Muscle layer of colon (tissue), 2 donors: ENCODE measurements at regions not wholly inside any gene's neighbourhood (a gene's known extent, or its start where the extent isn't known, plus 50 kb on each side); places are given as distances from the start of the nearest gene placed in this dataset.

Source experiments
- H3K27ac ChIP-seq: one replicate; pipeline ENCODE4 v1.7.0; 2013; ENCODE audit warnings: low read depth, mild to moderate bottlenecking, low read length, moderate library complexity
- H3K27me3 ChIP-seq, 2 donors: one replicate each; pipeline ENCODE4 v1.7.0; 2013; ENCODE audit warnings: low read length in 2 of 2, mild to moderate bottlenecking in 2 of 2; ENCODE audit not compliant: insufficient read depth in 2 of 2, control insufficient read depth in 1 of 2
- H3K36me3 ChIP-seq: one replicate; pipeline ENCODE4 v1.7.0; 2013; ENCODE audit warnings: mild to moderate bottlenecking, low read length; ENCODE audit not compliant: insufficient read depth
- H3K4me1 ChIP-seq: one replicate; pipeline ENCODE4 v1.7.0; 2013; ENCODE audit warnings: mild to moderate bottlenecking, low read length; ENCODE audit not compliant: insufficient read depth
- H3K4me3 ChIP-seq, 2 donors: one replicate each; pipeline ENCODE4 v1.7.0; 2013; ENCODE audit warnings: low read length in 2 of 2, low read depth in 1 of 2, mild to moderate bottlenecking in 1 of 2, moderate library complexity in 1 of 2
- H3K9ac ChIP-seq: one replicate; pipeline ENCODE4 v1.7.0; 2013; ENCODE audit warnings: low read length
- H3K9me3 ChIP-seq: one replicate; pipeline ENCODE4 v1.7.0; 2013; ENCODE audit warnings: mild to moderate bottlenecking, low read length
- donor health status: abdominal sarcoma.
- donor health status: Adenocarcinoma of cecum.

DNA sequence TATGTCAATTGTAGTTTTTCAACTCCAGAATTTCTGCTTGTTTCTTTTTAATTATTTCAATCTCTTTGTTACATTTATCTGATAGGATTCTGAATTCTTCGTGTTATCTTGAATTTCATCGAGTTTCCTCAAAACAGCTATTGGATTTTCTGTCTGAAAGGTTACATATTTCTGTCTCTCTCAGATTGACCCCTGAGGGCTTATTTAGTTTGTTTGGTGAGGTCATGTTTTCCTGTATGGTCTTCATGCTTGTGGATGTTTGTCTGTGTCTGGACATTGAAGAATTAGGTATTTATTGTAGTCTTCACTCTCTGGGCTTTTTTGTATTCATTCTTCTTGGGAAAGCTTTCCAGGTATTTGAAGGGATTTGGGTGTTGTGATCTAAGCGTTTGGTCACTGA is 85.6 kb downstream of the SNAPC1 start:
- Histone ChIP-seq H3K27me3 (no peaks in the 10 kb centered on the region), H3K4me1 (no peaks in the 10 kb centered on the region), H3K4me3 (no peak overlapping the region), H3K9me3 (no peaks in the 10 kb centered on the region), H3K27ac (no peak overlapping the region), H3K36me3 (no peaks in the 10 kb centered on the region), H3K9ac (no peak overlapping the region)

DNA sequence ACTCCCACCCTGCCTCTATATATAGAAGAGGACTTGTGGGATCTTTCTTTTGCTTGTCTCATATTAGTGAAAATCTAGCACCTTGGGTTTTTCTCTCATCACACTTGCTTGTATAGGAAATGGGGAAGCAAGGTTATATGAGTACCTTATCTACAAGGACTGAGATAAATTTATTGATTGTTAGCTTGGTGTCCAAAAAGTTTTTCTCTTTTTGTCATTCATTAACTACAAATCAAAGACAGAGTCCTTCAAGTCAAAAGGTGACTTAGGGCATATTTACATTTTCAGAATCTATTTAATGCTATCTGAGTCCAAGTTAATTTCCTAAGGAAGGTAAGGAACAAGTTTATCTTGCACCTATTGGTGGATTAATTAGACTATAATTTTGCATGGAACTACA is 92.7 kb downstream of the SNAPC1 start:
- Histone ChIP-seq H3K36me3 (no peaks in the 10 kb centered on the region), H3K27me3 (no peaks in the 10 kb centered on the region), H3K9ac (no peak overlapping the region), H3K9me3 (no peaks in the 10 kb centered on the region), H3K4me3 (no peak overlapping the region), H3K4me1 (no peaks in the 10 kb centered on the region), H3K27ac (no peak overlapping the region)

DNA sequence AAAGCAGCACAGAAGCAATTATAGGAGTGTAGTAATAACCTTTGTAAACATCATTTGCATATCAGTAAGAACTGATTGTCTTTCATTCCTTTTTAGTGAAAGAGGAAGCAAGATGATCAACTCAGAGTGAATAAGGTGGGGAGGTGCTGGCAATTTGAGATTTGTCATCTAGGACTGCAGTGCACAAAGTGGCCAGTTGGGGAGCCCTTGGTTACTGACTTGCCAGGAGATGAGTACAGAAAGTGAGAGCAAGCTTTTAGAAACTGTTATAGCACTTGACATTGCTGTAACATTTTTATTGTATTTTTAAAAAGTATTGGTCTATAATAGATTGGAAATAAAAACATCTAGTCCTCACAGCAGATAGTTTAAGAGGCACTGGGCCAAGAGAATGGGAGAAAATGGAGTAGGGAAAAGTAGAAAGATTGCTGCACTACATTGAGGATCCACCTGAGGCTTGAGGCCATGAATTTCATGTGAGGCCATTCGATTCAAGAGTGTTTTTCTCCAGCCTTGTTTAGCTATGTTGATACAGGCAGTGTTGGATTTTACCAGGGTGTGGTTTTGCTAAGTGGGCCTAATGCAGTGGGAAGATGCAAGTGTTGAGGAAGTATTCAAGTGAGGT is 98.2 kb downstream of the SNAPC1 start:
- H3K27me3 ChIP-seq: no peaks in the 10 kb centered on the region
- H3K36me3 ChIP-seq: no peaks in the 10 kb centered on the region
- H3K9me3 ChIP-seq: no peaks in the 10 kb centered on the region
- no peak overlapping the region for H3K9ac ChIP-seq
- H3K4me1 ChIP-seq: no peaks in the 10 kb centered on the region
- H3K27ac ChIP-seq: no peak overlapping the region
- H3K4me3 ChIP-seq: no peak overlapping the region

DNA sequence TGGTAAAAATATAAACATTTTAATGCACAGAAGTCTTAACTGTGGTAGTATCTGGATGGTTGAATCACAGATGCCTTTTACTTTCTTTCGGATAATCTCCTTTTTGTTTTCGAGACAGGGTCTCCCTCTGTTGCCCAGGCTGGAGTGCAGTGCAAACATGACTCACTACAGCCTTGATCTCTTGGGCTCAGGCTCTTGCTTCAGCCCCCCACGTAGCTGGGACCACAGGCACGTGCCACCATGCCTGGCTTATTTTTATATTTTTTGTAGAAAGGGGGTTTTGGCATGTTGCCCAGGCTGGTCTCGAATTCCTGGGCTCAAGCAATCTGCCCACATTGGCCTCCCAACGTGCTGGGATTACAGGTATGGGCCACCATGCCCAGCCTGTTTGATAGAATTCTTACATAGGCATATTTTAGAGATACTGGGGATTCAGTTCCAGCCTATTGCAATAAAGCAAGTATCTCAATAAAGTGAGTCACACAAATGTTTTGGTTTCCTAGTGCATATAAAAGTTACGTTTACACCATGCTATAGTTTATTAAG is 99.2 kb downstream of the SNAPC1 start:
- H3K9me3 ChIP-seq: no peaks in the 10 kb centered on the region
- H3K9ac ChIP-seq: no peak overlapping the region
- H3K36me3 ChIP-seq: no peaks in the 10 kb centered on the region
- H3K4me3 ChIP-seq: no peak overlapping the region
- H3K27ac ChIP-seq: no peak overlapping the region
- no peaks in the 10 kb centered on the region for H3K27me3 ChIP-seq
- no peaks in the 10 kb centered on the region for H3K4me1 ChIP-seq

DNA sequence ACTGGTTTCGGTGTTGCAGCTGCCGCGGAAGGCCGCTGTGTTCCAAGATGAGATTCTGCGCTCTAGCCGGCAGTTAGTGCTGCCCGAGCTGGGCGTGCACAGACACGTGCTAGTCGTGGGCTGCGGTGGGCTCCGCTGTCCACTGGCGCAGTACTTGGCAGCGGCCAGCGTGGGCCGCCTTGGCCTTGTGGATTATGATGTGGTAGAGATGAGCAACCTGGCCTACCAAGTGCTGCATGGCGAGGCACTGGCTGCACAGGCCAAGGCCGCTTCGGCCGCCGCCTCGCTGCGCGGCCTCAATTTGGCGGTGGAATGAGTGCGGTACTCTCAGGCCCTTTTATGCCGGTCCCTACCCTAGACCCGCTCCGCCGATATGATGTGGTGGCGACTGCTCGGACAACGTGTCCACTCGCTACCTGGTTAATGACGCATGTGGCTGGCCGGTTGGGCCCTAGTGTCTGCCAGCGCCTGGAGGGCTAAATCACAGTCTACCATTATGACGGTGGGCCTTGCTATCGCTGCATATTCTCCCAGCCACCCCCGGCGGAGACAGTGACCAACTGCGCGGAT is 102.2 kb downstream of the SNAPC1 start:
- no peak overlapping the region for H3K27ac ChIP-seq

DNA sequence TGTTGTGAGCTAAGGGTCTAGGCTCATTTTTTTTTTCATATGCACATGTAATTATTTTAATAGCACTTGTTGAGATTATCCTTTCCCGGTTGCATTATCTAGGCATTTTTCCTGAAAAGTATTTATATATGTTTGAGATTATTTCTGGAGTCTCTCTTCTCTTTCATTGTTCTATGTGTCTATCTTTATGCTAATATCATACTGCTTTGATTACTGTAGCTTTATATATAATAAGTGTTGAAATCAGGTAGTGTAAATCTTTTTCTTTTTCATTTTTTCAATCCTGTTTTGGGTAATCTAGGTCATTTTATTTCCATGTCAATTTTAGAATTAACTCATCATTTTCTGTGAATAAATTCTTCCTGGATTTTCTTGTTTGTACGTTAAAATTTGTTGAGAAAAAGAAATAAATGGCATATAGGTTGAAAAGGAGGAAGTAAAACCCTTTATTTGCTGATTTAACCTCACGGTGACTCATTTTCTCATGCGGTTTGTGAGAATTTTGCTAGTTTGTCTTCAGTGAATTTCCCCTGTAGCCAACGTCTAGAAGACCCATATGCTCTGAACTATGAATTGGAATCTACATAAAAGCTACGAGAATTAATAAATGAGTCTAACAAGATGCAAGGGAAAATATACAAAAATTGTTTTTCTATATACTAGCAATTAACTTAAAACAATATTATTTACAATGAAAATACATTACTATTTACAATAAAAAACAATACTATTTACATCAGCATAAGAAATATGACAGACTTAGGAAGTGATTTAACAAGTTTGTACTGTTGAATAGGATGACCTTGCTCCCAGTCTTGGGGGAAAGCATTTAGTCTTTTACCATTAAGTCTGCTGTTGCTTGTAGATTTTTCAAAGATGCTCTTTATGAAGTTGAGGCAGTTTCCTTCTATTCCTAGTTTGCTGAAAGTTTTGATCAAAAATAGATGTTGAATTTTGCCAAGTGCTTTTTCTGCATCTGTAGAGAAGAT is 105.0 kb downstream of the SNAPC1 start:
- Histone ChIP-seq H3K4me3 (no peak overlapping the region), H3K4me1 (no peaks in the 10 kb centered on the region), H3K27ac (no peak overlapping the region), H3K9me3 (no peaks in the 10 kb centered on the region), H3K27me3 (no peaks in the 10 kb centered on the region), H3K36me3 (no peaks in the 10 kb centered on the region), H3K9ac (no peak overlapping the region)

More for the DNA sequence above, 102.2 kb downstream of the SNAPC1 start:
- no peak overlapping the region for H3K9ac ChIP-seq
- H3K4me1 ChIP-seq: no peaks in the 10 kb centered on the region
- H3K27me3 ChIP-seq: no peaks in the 10 kb centered on the region
- H3K4me3 ChIP-seq: no peak overlapping the region
- H3K36me3 ChIP-seq: no peaks in the 10 kb centered on the region
- no peaks in the 10 kb centered on the region for H3K9me3 ChIP-seq

DNA sequence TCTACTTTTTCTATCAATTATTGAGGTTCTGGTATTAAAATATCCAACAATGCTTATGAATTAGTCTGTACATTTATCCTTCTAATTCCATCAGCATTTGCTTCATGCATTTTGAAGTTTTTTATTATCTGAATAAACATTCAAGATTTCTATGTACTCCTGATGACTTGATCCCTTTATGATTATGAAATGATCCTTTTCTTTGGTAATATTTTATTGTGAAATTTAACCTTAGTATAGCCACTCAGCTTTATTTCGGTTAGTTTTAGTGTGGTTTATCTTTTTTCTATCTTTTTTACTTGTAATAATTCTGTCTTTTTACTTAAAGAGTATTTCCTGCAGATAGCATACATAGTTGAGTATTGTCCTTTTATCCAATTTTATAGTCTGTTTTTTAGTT is 106.6 kb downstream of the SNAPC1 start:
- no peak overlapping the region for H3K27ac ChIP-seq
- no peaks in the 10 kb centered on the region for H3K9me3 ChIP-seq
- H3K9ac ChIP-seq: no peak overlapping the region
- H3K4me1 ChIP-seq: no peaks in the 10 kb centered on the region
- H3K27me3 ChIP-seq: no peaks in the 10 kb centered on the region
- H3K4me3 ChIP-seq: no peak overlapping the region
- no peaks in the 10 kb centered on the region for H3K36me3 ChIP-seq

DNA sequence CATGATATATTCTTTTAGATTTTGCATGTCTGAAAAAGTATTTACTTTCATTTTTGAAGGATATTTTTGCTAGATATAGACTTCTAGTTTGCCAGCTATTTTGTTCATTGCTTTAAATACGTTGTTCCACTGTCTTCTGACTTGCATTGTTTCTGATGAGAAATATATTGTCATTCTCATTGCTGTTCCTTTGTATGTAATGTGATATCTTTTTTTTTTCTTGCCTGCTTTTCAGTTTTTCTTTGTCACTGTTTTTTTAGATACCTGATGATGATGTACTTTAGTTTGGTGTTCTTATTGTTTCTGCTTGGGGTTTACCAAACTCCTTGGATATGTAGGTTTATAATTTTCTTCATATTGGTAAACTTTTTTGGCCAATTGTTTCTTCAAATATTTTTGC is 107.9 kb downstream of the SNAPC1 start:
- Histone ChIP-seq H3K36me3 (no peaks in the 10 kb centered on the region), H3K4me1 (no peaks in the 10 kb centered on the region), H3K4me3 (no peak overlapping the region), H3K27me3 (no peaks in the 10 kb centered on the region), H3K9me3 (no peaks in the 10 kb centered on the region), H3K9ac (no peak overlapping the region), H3K27ac (no peak overlapping the region)

DNA sequence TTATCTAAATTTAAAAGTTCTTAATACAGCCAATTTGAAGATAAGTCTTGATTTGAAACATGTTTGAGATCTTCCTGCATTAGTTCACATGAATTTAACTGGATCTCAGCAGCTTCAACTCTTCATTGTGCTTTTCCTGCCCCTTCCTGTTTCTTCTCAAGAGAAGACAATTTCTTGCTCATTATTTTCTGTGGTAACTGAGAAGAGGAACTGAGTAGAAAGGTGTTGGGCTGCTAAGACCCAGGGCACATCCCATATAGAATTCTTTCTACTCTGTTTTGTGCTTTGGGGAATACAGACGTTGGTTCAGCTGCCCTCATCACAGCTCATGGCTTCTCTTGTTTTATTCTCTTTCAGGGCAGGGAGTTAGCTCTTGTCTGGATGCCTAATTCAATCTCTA is 110.2 kb downstream of the SNAPC1 start:
- Histone ChIP-seq H3K9me3 (no peaks in the 10 kb centered on the region), H3K36me3 (no peaks in the 10 kb centered on the region), H3K4me1 (no peaks in the 10 kb centered on the region), H3K9ac (no peak overlapping the region), H3K27me3 (no peaks in the 10 kb centered on the region), H3K4me3 (no peak overlapping the region), H3K27ac (no peak overlapping the region)

DNA sequence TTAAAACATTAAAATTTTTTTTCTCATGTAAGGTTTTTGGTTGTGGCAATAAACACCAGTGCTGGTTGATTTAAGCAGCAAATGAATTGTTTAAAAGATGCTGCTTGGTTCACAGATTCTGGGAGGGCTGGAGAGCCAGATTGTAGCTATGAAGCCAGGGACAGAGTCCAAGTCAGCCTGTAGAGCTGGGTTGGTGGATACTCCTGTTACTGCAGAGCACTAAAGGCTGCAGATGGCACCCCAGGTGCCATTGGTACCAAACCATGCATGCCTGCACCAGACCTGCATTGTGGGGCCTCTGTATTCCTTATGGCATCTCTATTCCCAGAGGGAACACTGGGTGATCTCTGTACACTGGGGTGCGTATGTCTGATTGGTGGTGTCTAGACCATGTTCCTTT is 113.3 kb downstream of the SNAPC1 start:
- Histone ChIP-seq H3K4me1 (no peaks in the 10 kb centered on the region), H3K4me3 (no peak overlapping the region), H3K9me3 (no peaks in the 10 kb centered on the region), H3K27me3 (no peaks in the 10 kb centered on the region), H3K27ac (no peak overlapping the region), H3K9ac (no peak overlapping the region), H3K36me3 (no peaks in the 10 kb centered on the region)

DNA sequence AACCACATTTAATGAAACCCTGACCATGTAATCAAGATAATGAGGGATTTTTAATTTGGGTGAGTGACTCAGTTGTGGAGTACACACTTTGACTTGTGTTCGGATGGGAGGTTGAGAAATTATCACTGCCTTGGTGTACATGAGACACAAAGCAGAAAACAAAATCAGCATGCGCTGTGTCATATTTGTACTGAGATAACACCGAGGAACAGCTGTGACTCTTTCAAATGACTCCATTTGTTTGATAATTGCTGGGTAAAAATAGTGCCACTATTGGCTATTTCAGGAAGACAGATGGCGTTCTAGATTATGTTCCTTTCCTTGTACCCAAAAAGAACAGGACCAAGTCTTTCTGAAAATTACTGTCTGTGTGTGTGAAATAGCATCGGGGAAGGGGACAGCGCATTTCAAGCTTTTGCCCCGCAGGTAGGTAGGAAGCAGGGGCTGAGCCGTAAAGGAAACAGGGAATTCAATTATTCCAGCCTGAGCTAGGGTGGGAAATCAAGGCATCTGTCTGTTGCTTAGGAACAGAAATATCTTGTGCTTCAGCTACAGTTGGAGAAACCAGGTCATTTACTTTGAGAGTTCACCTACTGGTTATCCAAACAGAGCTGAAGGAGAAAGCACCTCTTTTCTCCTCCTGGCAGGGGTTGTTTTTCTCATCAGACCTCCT is 114.3 kb downstream of the SNAPC1 start:
- Histone ChIP-seq H3K27ac (no peak overlapping the region), H3K9me3 (no peaks in the 10 kb centered on the region), H3K36me3 (no peaks in the 10 kb centered on the region), H3K9ac (no peak overlapping the region), H3K4me1 (no peaks in the 10 kb centered on the region), H3K27me3 (no peaks in the 10 kb centered on the region), H3K4me3 (no peak overlapping the region)
